ENCODE measurements at regions not wholly inside any gene's neighbourhood (a gene's known extent, or its start where the extent isn't known, plus 50 kb on each side); places are given as distances from the start of the nearest gene placed in this dataset.

DNA sequence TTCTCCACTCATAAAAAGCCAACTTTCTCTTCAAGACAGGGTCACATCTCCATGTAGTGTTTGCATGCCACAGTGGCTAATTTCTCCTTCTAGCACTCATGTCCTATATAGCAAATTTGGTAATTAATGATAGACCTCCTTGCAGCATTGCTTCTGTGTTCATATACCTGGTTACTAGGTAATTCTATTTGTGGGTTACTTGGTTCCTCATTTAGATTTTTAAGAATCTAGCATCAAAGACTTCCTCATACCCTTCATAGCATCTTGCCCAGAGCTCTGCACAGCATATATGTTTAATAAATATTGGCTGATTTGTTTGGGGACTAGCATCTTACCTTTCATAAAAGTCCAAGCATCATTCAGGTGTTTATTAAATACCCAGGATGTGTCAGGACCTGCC is 152.1 kb downstream of the DUSP6 start:
- H3F3A ChIP-seq (ENCODE audit: insufficient read depth, low read depth), result no peaks in the 10 kb centered on the region
- no peak overlapping the region for H3K27ac ChIP-seq
- H3K27me3 ChIP-seq (ENCODE audit: insufficient read depth, low read depth), result no peaks in the 10 kb centered on the region
- no peak overlapping the region for H3K4me3 ChIP-seq
- H3K9me3 ChIP-seq (ENCODE audit: insufficient read depth, low read depth), result peaks cover 5% of the 10 kb centered on the region; the same call in 1 of the 2 replicates
- BruUV-seq (replicated peaks), result no TSS peak
- no peak overlapping the region for H3K4me2 ChIP-seq
- no peaks in the 10 kb centered on the region for H3K36me3 ChIP-seq (ENCODE audit: low read depth)
- no peaks in the 10 kb centered on the region for H3K4me1 ChIP-seq (replicated peaks; ENCODE audit: insufficient read depth)
- no peak for DNase-seq
- no peaks in the 10 kb centered on the region for H3K9me2 ChIP-seq (ENCODE audit: insufficient read depth)
- no peaks in the 10 kb centered on the region for H3K79me2 ChIP-seq (ENCODE audit: low read depth)
- no peak overlapping the region for H2AFZ ChIP-seq
- intact Hi-C loops (cut with micrococcal nuclease; ENCODE audit: unreplicated experiment), result no loop called here
- POLR2A ChIA-PET (ENCODE audit: unreplicated experiment), result no interaction called here
- H4K20me1 ChIP-seq (ENCODE audit: insufficient read depth), result no peaks in the 10 kb centered on the region
- CTCF ChIA-PET, result no interaction called here
- TF ChIP-seq EZH2 (IDR thresholded peaks at IDR 0.05; ENCODE audit: low read depth), result no peak
- TF ChIP-seq, protein P1, sequence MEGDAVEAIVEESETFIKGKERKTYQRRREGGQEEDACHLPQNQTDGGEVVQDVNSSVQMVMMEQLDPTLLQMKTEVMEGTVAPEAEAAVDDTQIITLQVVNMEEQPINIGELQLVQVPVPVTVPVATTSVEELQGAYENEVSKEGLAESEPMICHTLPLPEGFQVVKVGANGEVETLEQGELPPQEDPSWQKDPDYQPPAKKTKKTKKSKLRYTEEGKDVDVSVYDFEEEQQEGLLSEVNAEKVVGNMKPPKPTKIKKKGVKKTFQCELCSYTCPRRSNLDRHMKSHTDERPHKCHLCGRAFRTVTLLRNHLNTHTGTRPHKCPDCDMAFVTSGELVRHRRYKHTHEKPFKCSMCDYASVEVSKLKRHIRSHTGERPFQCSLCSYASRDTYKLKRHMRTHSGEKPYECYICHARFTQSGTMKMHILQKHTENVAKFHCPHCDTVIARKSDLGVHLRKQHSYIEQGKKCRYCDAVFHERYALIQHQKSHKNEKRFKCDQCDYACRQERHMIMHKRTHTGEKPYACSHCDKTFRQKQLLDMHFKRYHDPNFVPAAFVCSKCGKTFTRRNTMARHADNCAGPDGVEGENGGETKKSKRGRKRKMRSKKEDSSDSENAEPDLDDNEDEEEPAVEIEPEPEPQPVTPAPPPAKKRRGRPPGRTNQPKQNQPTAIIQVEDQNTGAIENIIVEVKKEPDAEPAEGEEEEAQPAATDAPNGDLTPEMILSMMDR (conservative IDR thresholded peaks at IDR 0.05), result no peak

DNA sequence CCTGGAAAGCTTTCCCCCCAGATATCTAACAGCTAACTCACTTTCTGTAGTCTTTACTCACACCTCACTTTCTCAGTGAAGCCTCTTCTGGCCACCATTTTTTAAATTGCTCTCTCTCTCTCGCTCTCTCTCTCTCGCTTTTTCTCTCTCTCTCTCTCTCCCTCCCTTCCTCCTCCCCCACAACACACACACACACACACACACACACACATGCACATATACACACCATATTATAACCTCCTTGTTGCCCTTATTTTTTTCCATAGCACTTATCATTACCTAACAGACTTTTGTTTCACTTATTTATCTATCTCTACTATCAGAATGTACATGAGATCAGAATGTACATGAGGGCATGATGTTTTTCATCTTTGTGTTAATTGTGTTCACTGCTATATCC is 156.8 kb downstream of the DUSP6 start:
- no peak for DNase-seq
- Histone ChIP-seq H3K4me2 (no peak overlapping the region), H3K79me2 (ENCODE audit: low read depth) (no peaks in the 10 kb centered on the region), H3F3A (ENCODE audit: insufficient read depth, low read depth) (peaks cover 13% of the 10 kb centered on the region), H3K36me3 (ENCODE audit: low read depth) (no peaks in the 10 kb centered on the region), H3K9me3 (ENCODE audit: insufficient read depth, low read depth) (peaks cover 17% of the 10 kb centered on the region), H3K4me3 (no peak overlapping the region), H3K27ac (no peak overlapping the region), H4K20me1 (ENCODE audit: insufficient read depth) (no peaks in the 10 kb centered on the region), H3K27me3 (ENCODE audit: insufficient read depth, low read depth) (no peaks in the 10 kb centered on the region), H3K9me2 (ENCODE audit: insufficient read depth) (no peaks in the 10 kb centered on the region), H2AFZ (no peak overlapping the region), H3K4me1 (replicated peaks; ENCODE audit: insufficient read depth) (peaks cover 18% of the 10 kb centered on the region)
- ChIA-PET CTCF (no interaction called here), POLR2A (ENCODE audit: unreplicated experiment) (no interaction called here)
- BruUV-seq (replicated peaks), result no TSS peak
- TF ChIP-seq EZH2 (IDR thresholded peaks at IDR 0.05; ENCODE audit: low read depth), result no peak
- TF ChIP-seq, protein P1 (conservative IDR thresholded peaks at IDR 0.05), result no peak
- intact Hi-C loops (cut with micrococcal nuclease; ENCODE audit: unreplicated experiment), result no loop called here

DNA sequence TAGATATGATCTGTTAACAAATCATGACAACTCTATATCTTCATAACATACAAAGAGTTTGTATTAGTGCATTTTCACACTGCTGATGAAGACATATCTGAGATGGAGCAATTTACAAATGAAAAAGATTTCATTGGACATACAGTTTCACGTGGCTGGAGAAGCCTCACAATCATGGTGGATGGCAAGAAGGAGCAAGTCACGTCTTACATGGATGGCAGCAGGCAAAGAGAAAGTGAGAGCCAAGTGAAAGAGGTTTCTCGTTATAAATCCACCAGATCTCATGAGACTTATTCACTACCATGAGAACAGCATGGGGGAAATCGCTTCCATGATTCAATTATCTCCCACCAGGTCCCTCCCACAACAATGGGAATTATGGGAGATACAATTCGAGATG is 157.6 kb downstream of the DUSP6 start:
- Histone ChIP-seq H3K9me3 (ENCODE audit: insufficient read depth, low read depth) (peaks cover 13% of the 10 kb centered on the region), H3K27ac (no peak overlapping the region), H4K20me1 (ENCODE audit: insufficient read depth) (no peaks in the 10 kb centered on the region), H3K9me2 (ENCODE audit: insufficient read depth) (no peaks in the 10 kb centered on the region), H3K4me1 (replicated peaks; ENCODE audit: insufficient read depth) (peaks cover 18% of the 10 kb centered on the region), H3K36me3 (ENCODE audit: low read depth) (no peaks in the 10 kb centered on the region; the same call in 1 of the 2 replicates), H2AFZ (no peak overlapping the region), H3K79me2 (ENCODE audit: low read depth) (no peaks in the 10 kb centered on the region), H3K27me3 (ENCODE audit: insufficient read depth, low read depth) (no peaks in the 10 kb centered on the region), H3K4me2 (no peak overlapping the region), H3F3A (ENCODE audit: insufficient read depth, low read depth) (peaks cover 13% of the 10 kb centered on the region), H3K4me3 (no peak overlapping the region)
- ChIA-PET POLR2A (ENCODE audit: unreplicated experiment) (no interaction called here), CTCF (no interaction called here)
- DNase-seq, result no peak
- intact Hi-C loops (cut with micrococcal nuclease; ENCODE audit: unreplicated experiment), result no loop called here
- TF ChIP-seq, protein P1 (conservative IDR thresholded peaks at IDR 0.05), result no peak
- TF ChIP-seq EZH2 (IDR thresholded peaks at IDR 0.05; ENCODE audit: low read depth), result no peak
- BruUV-seq (replicated peaks), result no TSS peak
